ENCODE measurements at regions not wholly inside any gene's neighbourhood (a gene's known extent, or its start where the extent isn't known, plus 50 kb on each side); places are given as distances from the start of the nearest gene placed in this dataset.
"Not testable (repeated sequence)": the region's sequence is repeated elsewhere in the genome, so short reads cannot be mapped to it uniquely, and the experiment has no call there.

GRCh38 chr7:13631207-13632049, 358.0 kb downstream of the ETV1 start:
- not testable (repeated sequence) for DNase-seq

GRCh38 chr7:13633857-13634256, 355.6 kb downstream of the ETV1 start:
- no peak for DNase-seq

- DNase-seq, result no peak
Observed at GRCh38 chr7:13639396-13639795, 350.1 kb downstream of the ETV1 start.

GRCh38 chr7:13641714-13642113, 347.8 kb downstream of the ETV1 start:
- DNase-seq, result no peak

GRCh38 chr7:13651167-13651566, 338.3 kb downstream of the ETV1 start:
- DNase-seq, result no peak

- no peak for DNase-seq
Observed at GRCh38 chr7:13656330-13656729, 333.1 kb downstream of the ETV1 start.

- no peak for DNase-seq
Observed at GRCh38 chr7:13673290-13673689, 316.2 kb downstream of the ETV1 start.

GRCh38 chr7:13682626-13683025, 306.8 kb downstream of the ETV1 start:
- DNase-seq, result no peak

GRCh38 chr7:13687500-13687899, 302.0 kb downstream of the ETV1 start:
- DNase-seq, result no peak

- DNase-seq, result no peak
Observed at GRCh38 chr7:13692548-13692947, 296.9 kb downstream of the ETV1 start.

- no peak for DNase-seq
Observed at GRCh38 chr7:13702251-13702650, 287.2 kb downstream of the ETV1 start.

GRCh38 chr7:13708670-13709069, 280.8 kb downstream of the ETV1 start:
- DNase-seq, result no peak

GRCh38 chr7:13713092-13713491, 276.4 kb downstream of the ETV1 start:
- DNase-seq, result no peak

GRCh38 chr7:13715534-13715933, 273.9 kb downstream of the ETV1 start:
- DNase-seq, result no peak

- no peak for DNase-seq
Observed at GRCh38 chr7:13717031-13717430, 272.4 kb downstream of the ETV1 start.

GRCh38 chr7:13724191-13724976, 265.1 kb downstream of the ETV1 start:
- DNase-seq, result no peak

GRCh38 chr7:13724977-13725566, 264.4 kb downstream of the ETV1 start:
- DNase-seq, result no peak

- no peak for DNase-seq
Observed at GRCh38 chr7:13725591-13725990, 263.9 kb downstream of the ETV1 start.

GRCh38 chr7:13727279-13727678, 262.2 kb downstream of the ETV1 start:
- DNase-seq, result no peak

GRCh38 chr7:13727751-13728150, 261.7 kb downstream of the ETV1 start:
- DNase-seq, result no peak

GRCh38 chr7:13728430-13728829, 261.0 kb downstream of the ETV1 start:
- DNase-seq, result not testable (repeated sequence)

GRCh38 chr7:13731643-13732042, 257.8 kb downstream of the ETV1 start:
- no peak for DNase-seq

- no peak for DNase-seq
Observed at GRCh38 chr7:13737563-13737962, 251.9 kb downstream of the ETV1 start.

- no peak for DNase-seq
Observed at GRCh38 chr7:13742126-13742525, 247.3 kb downstream of the ETV1 start.
